Brain microvascular endothelial cell (primary cell): ENCODE measurements at regions not wholly inside any gene's neighbourhood (a gene's known extent, or its start where the extent isn't known, plus 50 kb on each side); places are given as distances from the start of the nearest gene placed in this dataset.
"Not testable (repeated sequence)": the region's sequence is repeated elsewhere in the genome, so short reads cannot be mapped to it uniquely, and the experiment has no call there.

Experiments used
- DNase-seq: peaks from one replicate; pipeline ENCODE4 v3.0.0-alpha.2; 2020
- H3K27ac ChIP-seq: fragments of 250-450 bp; sonication (Bioruptor Pico); 2 replicates; pipeline ENCODE4 v1.5.1; 2020; ENCODE audit warnings: mild to moderate bottlenecking, moderate library complexity
- H3K27me3 ChIP-seq: fragments of 250-450 bp; sonication (Bioruptor Pico); replicated peaks from 2 replicates; pipeline ENCODE4 v1.5.1; 2020; ENCODE audit warnings: mild to moderate bottlenecking
- H3K36me3 ChIP-seq: fragments of 250-450 bp; sonication (Bioruptor Pico); replicated peaks from 2 replicates; pipeline ENCODE4 v1.5.1; 2020; ENCODE audit warnings: mild to moderate bottlenecking
- H3K4me3 ChIP-seq: 2 replicates; pipeline ENCODE4 v1.5.1; 2011; ENCODE audit warnings: low read depth, mild to moderate bottlenecking, control low read depth, low read length, moderate library complexity
- in situ Hi-C: cut with HindIII; loops from 2 replicates; pipeline ENCODE4 v1.10.0; 2017; ENCODE audit warnings: low sequenced_read_pairs, low pct_ligation_motif_present
- TF ChIP-seq, protein P1 (sequence below): IDR thresholded peaks from 2 replicates; pipeline ENCODE4 v1.5.1; 2011; ENCODE audit warnings: low read depth, mild to moderate bottlenecking, moderate library complexity, low read length, control low read depth, inconsistent platforms; ENCODE audit errors: missing control alignments

DNA sequence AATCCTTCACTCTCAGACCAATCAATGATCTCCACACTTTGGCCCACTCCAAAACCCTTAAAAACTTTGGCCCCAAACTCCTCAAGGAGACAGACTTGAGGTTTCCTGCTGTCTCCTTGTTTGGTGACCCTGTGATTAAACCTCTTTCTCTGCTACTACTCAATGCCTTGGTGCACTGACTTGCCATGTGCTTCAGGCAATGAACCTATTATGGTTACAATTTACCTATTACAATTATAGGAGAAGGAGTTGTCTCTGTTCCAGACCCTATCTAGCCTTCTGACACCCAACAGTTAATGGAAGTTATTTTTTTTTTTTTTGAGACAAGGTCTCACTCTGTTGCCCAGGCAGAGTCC lies 263.1 kb downstream of the STIM2 start:
- no peaks in the 10 kb centered on the region for H3K36me3 ChIP-seq
- no peak overlapping the region for H3K4me3 ChIP-seq
- H3K27ac ChIP-seq, result no peak overlapping the region
- no peaks in the 10 kb centered on the region for H3K27me3 ChIP-seq
- TF ChIP-seq, protein P1, sequence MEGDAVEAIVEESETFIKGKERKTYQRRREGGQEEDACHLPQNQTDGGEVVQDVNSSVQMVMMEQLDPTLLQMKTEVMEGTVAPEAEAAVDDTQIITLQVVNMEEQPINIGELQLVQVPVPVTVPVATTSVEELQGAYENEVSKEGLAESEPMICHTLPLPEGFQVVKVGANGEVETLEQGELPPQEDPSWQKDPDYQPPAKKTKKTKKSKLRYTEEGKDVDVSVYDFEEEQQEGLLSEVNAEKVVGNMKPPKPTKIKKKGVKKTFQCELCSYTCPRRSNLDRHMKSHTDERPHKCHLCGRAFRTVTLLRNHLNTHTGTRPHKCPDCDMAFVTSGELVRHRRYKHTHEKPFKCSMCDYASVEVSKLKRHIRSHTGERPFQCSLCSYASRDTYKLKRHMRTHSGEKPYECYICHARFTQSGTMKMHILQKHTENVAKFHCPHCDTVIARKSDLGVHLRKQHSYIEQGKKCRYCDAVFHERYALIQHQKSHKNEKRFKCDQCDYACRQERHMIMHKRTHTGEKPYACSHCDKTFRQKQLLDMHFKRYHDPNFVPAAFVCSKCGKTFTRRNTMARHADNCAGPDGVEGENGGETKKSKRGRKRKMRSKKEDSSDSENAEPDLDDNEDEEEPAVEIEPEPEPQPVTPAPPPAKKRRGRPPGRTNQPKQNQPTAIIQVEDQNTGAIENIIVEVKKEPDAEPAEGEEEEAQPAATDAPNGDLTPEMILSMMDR, result no peak
- in situ Hi-C loops, result no loop called here
- no peak for DNase-seq

DNA sequence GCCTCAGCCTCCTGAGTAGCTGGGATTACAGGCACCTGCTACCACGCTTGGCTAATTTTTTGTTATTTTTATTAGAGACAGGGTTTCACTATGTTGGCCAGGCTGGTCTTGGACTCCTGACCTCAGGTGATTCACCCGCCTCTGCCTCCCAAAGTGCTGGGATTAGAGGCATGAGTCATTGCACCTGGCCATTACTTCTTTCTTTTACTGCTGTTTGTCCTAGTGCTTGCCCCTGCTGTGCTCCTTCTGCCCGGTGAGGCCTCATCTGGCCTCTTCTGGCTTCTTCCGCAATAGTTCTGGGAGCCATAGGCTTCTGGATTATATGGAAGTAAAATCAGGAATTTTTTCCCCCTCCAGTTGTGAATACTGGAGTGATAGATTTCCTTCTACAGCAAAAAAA lies 266.3 kb downstream of the STIM2 start:
- DNase-seq, H3K36me3 ChIP-seq, H3K27ac ChIP-seq, in situ Hi-C loops, H3K27me3 ChIP-seq, H3K4me3 ChIP-seq: not testable (repeated sequence)

GRCh38 chr4:27128443-27128842 lies 267.8 kb downstream of the STIM2 start:
- no peaks in the 10 kb centered on the region for H3K27me3 ChIP-seq
- in situ Hi-C loops, result no loop called here
- no peaks in the 10 kb centered on the region for H3K36me3 ChIP-seq
- TF ChIP-seq, protein P1, result no peak
- H3K27ac ChIP-seq, result no peak overlapping the region
- no peak overlapping the region for H3K4me3 ChIP-seq
- DNase-seq, result no peak

GRCh38 chr4:27129871-27130366 lies 269.3 kb downstream of the STIM2 start:
- Histone ChIP-seq H3K27me3 (no peaks in the 10 kb centered on the region), H3K36me3 (no peaks in the 10 kb centered on the region), H3K4me3 (no peak overlapping the region), H3K27ac (no peak overlapping the region)
- DNase-seq, result no peak
- TF ChIP-seq, protein P1, result no peak
- in situ Hi-C loops, result no loop called here

DNA sequence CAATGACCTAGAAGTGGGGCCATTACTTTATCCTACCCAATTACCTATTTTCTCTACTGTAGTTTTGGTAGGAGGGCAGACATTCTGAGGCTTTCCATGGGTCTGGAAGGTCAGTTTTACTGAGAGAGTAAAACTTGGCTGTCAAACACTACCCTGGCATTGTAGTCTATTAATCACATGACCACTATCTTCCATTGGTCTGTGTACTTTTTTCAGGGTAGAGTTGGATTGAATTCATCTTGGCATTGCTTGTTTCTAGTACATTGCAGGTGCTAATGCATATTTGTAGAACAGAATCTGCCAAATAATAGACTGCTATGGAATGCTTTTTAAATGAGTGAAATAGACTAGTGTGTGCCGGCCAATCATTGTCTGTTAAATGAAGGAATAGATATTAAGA lies 271.9 kb downstream of the STIM2 start:
- TF ChIP-seq, protein P1, result no peak
- in situ Hi-C loops, result no loop called here

DNA sequence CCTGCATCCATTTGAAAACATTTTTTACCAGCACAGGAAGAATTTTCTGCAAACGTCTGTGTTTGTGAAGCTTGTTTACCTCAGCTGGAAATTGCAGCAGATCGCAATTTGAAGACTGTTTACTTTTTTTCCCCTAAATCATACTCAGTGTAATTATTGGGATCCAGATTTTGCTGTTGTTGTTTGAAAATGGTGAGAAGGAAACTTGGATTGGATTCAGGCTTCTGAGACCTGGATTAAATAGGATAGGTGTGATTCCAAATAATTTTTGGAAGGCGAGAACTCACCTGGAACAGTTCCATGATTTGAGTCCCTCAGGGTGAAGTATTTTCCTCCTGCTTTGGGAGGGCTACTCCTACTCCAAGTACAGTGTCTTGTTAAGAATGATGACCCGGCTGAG lies 279.8 kb downstream of the STIM2 start:
- no peak overlapping the region for H3K4me3 ChIP-seq
- TF ChIP-seq, protein P1, result no peak
- H3K36me3 ChIP-seq, result no peaks in the 10 kb centered on the region
- in situ Hi-C loops, result no loop called here
- DNase-seq, result no peak
- H3K27me3 ChIP-seq, result no peaks in the 10 kb centered on the region
- no peak overlapping the region for H3K27ac ChIP-seq

More for the DNA sequence above, 271.9 kb downstream of the STIM2 start:
- Histone ChIP-seq H3K36me3 (no peaks in the 10 kb centered on the region), H3K27ac (no peak overlapping the region), H3K27me3 (no peaks in the 10 kb centered on the region), H3K4me3 (no peak overlapping the region)
- no peak for DNase-seq
